Fibroblast of upper back skin (primary cell): ENCODE measurements at regions not wholly inside any gene's neighbourhood (a gene's known extent, or its start where the extent isn't known, plus 50 kb on each side); places are given as distances from the start of the nearest gene placed in this dataset.

Experiments
- DNase-seq: peaks from one replicate; pipeline ENCODE4 v3.0.0-alpha.2; 2013

- no peak for DNase-seq
These were observed 81.9 kb upstream of the ADAMTS2 start for GRCh38 chr5:179427032-179427675.

- no peak for DNase-seq
These were observed 77.7 kb upstream of the ADAMTS2 start for GRCh38 chr5:179422908-179423481.

- DNase-seq = no peak
These were observed 77.1 kb upstream of the ADAMTS2 start for GRCh38 chr5:179422213-179422855.

GRCh38 chr5:179421144-179421901 is 76.1 kb upstream of the ADAMTS2 start:
- no peak for DNase-seq

GRCh38 chr5:179420476-179420875 is 75.2 kb upstream of the ADAMTS2 start:
- no peak for DNase-seq

GRCh38 chr5:179418972-179419371 is 73.7 kb upstream of the ADAMTS2 start:
- no peak for DNase-seq

GRCh38 chr5:179417696-179418095 is 72.4 kb upstream of the ADAMTS2 start:
- DNase-seq = no peak

- no peak for DNase-seq
These were observed 71.8 kb upstream of the ADAMTS2 start for GRCh38 chr5:179417016-179417415.

- no peak for DNase-seq
These were observed 71.0 kb upstream of the ADAMTS2 start for GRCh38 chr5:179416114-179416822.

GRCh38 chr5:179415291-179416060 is 70.2 kb upstream of the ADAMTS2 start:
- DNase-seq = no peak

- DNase-seq = no peak
These were observed 69.4 kb upstream of the ADAMTS2 start for GRCh38 chr5:179414459-179415261.

- no peak for DNase-seq
These were observed 68.6 kb upstream of the ADAMTS2 start for GRCh38 chr5:179413711-179414458.

- DNase-seq = no peak
These were observed 67.9 kb upstream of the ADAMTS2 start for GRCh38 chr5:179413086-179413690.

- no peak for DNase-seq
These were observed 66.0 kb upstream of the ADAMTS2 start for GRCh38 chr5:179411161-179411841.

GRCh38 chr5:179410291-179411160 is 65.3 kb upstream of the ADAMTS2 start:
- no peak for DNase-seq

GRCh38 chr5:179409806-179410205 is 64.5 kb upstream of the ADAMTS2 start:
- no peak for DNase-seq

GRCh38 chr5:179408611-179409010 is 63.4 kb upstream of the ADAMTS2 start:
- no peak for DNase-seq
